Right lobe of liver (tissue), 6 donors: ENCODE measurements at regions not wholly inside any gene's neighbourhood (a gene's known extent, or its start where the extent isn't known, plus 50 kb on each side); places are given as distances from the start of the nearest gene placed in this dataset.

Source experiments
- ATAC-seq, 4 donors: fragments of 200-7000 bp; cut with Tn5 transposase; one replicate each; pipeline ENCODE4 v1.9.1; 2020; ENCODE audit warnings: mild to moderate bottlenecking in 4 of 4, moderate library complexity in 4 of 4
- DNase-seq, 3 donors: peaks; one replicate each; pipeline ENCODE4 v3.0.0-alpha.2; 2020
- H3K27ac ChIP-seq, 3 donors: fragments of 200-600 bp; one replicate each; pipeline ENCODE4 v1.8.0; 2022
- H3K27me3 ChIP-seq, 2 donors: fragments of 200-600 bp; one replicate each; pipeline ENCODE4 v1.8.0; 2022
- H3K36me3 ChIP-seq, 4 donors: fragments of 200-600 bp; sonication (generic) in 1 of 4; one replicate each; pipeline versions ENCODE4 v1.5.1 to v1.8.0; 2017 to 2022; ENCODE audit warnings: control low read depth in 1 of 4
- H3K4me1 ChIP-seq, 4 donors: fragments of 200-600 bp; sonication (generic) in 1 of 4; one replicate each; pipeline versions ENCODE4 v1.5.1 to v1.8.0; 2017 to 2022; ENCODE audit warnings: control low read depth in 1 of 4
- H3K4me3 ChIP-seq, 3 donors: fragments of 200-600 bp; one replicate each; pipeline ENCODE4 v1.8.0; 2022
- H3K9me3 ChIP-seq, 4 donors: fragments of 200-600 bp; sonication (generic) in 1 of 4; one replicate each; pipeline versions ENCODE4 v1.5.1 to v1.8.0; 2017 to 2022; ENCODE audit warnings: control low read depth in 1 of 4
- POLR2A ChIP-seq: fragments of 450-650 bp; IDR thresholded peaks from one replicate; pipeline ENCODE4 v1.6.1; 2017; ENCODE audit warnings: antibody characterized with exemption, mild to moderate bottlenecking
- WGBS: methylation state at CpG from one replicate; pipeline ENCODE4 v1.1.6; 2018; ENCODE audit warnings: low coverage, low lambda C conversion rate; ENCODE audit not compliant: insufficient coverage; ENCODE audit errors: missing lambda C conversion rate; 5-methylcytosine and 5-hydroxymethylcytosine counted together
- intact Hi-C, 2 donors: fragments of 100-400 bp; cut with DNase I; formaldehyde crosslinking; loops; one replicate each; pipeline versions ENCODE4 v1.11.2 to v1.14.1; 2022
- TF ChIP-seq, protein P1 (sequence below), 4 donors: fragments of 200-600 bp in 3 of 4; fragments of 450-650 bp in 1 of 4; IDR thresholded peaks; one replicate each; pipeline versions ENCODE4 v1.5.1 to v1.8.0; 2016 to 2022; ENCODE audit warnings: antibody characterized with exemption in 4 of 4, mild to moderate bottlenecking in 2 of 4
- donor health status: DM: no; HTN: yes; CAD: no.
- donor health status: DM: no; HTN: no; CAD: no.
- donor health status: DM: no; HTN: no; CAD: no.
- donor health status: DM: no; HTN: yes; CAD: no.
- donor health status: DM: no; HTN: yes; CAD: no.

DNA sequence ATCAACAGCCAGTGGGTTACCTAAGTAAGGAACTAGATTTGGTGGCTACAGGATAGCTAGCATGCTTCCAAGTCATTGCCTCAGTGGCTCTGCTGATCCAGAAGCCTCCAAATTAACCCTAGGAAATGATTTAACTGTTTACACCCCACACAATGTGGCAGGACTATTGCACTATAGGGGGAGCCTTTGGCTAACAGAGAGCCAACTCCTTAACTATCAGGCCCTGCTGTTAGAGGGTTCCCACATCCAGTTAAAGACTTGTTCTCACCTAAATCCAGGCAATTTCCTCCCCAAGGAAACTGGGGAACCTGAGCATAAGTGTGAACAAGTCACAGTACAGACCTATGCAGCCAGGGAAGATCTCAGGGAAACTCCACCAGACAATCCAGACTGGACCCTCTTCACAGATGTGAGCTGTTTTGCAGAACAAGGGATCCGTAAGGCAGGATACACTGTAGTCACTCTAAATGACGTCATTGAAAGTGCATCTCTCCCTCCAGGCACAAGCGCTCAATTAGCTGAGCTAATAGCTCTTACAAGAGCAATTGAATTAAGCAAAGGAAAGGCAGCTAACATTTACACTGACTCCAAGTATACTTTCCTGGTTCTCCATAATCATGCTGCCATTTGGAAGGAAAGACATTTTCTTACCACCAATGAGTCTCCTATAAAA, 185.3 kb upstream of the SPOCK3 start:
- DNase-seq (no peak), ATAC-seq (no peak)
- intact Hi-C loops = no loop called here
- no peak overlapping the region for H3K4me3 ChIP-seq
- H3K27ac ChIP-seq = no peak overlapping the region
- 44% methylated on average over 2 of the region's 3 CpGs for WGBS
- H3K4me1 ChIP-seq = no peaks in the 10 kb centered on the region
- H3K27me3 ChIP-seq = no peaks in the 10 kb centered on the region
- TF ChIP-seq, protein P1, sequence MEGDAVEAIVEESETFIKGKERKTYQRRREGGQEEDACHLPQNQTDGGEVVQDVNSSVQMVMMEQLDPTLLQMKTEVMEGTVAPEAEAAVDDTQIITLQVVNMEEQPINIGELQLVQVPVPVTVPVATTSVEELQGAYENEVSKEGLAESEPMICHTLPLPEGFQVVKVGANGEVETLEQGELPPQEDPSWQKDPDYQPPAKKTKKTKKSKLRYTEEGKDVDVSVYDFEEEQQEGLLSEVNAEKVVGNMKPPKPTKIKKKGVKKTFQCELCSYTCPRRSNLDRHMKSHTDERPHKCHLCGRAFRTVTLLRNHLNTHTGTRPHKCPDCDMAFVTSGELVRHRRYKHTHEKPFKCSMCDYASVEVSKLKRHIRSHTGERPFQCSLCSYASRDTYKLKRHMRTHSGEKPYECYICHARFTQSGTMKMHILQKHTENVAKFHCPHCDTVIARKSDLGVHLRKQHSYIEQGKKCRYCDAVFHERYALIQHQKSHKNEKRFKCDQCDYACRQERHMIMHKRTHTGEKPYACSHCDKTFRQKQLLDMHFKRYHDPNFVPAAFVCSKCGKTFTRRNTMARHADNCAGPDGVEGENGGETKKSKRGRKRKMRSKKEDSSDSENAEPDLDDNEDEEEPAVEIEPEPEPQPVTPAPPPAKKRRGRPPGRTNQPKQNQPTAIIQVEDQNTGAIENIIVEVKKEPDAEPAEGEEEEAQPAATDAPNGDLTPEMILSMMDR (IDR thresholded peaks at IDR 0.05) = no peak
- TF ChIP-seq POLR2A = no peak
- no peaks in the 10 kb centered on the region for H3K9me3 ChIP-seq
- H3K36me3 ChIP-seq = no peaks in the 10 kb centered on the region

DNA sequence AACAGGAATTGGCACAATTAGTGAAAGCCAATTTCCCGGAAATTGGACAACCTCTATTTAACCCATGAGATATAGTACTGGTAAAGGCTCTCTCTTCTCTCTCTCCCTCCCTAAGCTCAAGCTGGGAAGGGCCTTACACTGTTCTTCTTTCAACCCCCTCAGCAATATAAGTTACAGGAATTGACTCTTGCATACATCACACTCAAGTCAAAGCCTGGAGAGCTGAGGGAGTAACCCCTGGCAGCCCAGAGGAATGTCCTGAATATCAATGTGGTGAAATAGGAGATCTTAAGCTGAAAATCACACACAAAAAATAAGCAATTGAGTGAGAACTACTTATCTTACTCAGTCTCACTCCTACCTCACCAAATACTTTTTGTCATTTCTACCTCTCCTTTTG, 186.9 kb upstream of the SPOCK3 start:
- H3K36me3 ChIP-seq = no peaks in the 10 kb centered on the region
- 0% methylated on average over 1 of the region's 1 CpG for WGBS
- intact Hi-C loops = no loop called here
- no peaks in the 10 kb centered on the region for H3K27me3 ChIP-seq
- no peaks in the 10 kb centered on the region for H3K9me3 ChIP-seq
- no peaks in the 10 kb centered on the region for H3K4me1 ChIP-seq
- no peak overlapping the region for H3K4me3 ChIP-seq
- ATAC-seq (no peak), DNase-seq (no peak)
- H3K27ac ChIP-seq = no peak overlapping the region
- TF ChIP-seq, protein P1 (IDR thresholded peaks at IDR 0.05) = no peak
- no peak for TF ChIP-seq POLR2A

DNA sequence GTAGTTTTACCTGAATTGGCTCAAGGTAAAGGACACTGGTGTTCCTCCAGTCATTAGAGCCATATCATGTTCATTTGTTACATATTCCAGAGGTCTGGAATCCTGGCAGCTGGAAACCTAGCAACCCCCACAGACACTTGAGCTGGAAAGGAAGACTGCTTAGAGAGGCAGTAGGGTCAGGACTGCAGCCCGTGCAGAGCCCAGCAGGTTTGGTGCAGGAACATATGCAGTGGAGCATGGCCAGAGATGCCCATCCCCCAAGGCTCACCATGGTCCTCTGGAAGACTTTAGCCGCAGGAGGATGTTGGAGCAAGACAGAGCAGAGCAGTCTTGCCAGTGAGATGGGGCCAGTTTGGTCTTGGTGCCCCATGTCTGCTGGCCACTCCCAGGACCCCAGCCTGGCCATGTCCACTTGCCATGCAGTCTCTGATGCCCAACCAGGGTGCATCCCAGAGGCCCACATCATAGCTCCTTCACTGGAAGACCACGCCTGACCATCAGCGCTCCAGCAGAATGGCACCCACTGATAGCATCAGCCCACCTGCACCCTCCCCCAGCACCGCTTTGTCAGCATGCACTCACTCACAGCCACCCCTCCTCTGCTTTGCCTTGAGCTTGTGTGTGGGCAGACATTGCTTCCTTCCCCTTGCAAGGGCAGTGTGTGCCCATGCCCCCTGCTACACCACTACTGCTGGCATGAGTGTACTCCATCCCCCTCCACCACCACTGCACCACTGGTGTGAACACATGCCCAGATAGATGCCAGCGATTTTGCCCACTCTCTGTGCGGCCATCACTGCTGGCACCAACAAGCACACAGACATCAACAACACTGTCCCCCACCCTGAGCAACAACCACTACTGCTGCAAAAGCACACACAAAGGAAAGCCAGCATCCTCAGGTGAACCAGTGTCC, 190.3 kb upstream of the SPOCK3 start:
- Histone ChIP-seq H3K36me3 (no peaks in the 10 kb centered on the region), H3K4me1 (no peaks in the 10 kb centered on the region), H3K4me3 (no peak overlapping the region), H3K9me3 (no peaks in the 10 kb centered on the region), H3K27me3 (no peaks in the 10 kb centered on the region), H3K27ac (no peak overlapping the region)
- ATAC-seq (no peak), DNase-seq (no peak)
- intact Hi-C loops = no loop called here
- 65% methylated on average over 5 of the region's 7 CpGs for WGBS
- TF ChIP-seq, protein P1 (IDR thresholded peaks at IDR 0.05) = no peak
- TF ChIP-seq POLR2A = no peak

DNA sequence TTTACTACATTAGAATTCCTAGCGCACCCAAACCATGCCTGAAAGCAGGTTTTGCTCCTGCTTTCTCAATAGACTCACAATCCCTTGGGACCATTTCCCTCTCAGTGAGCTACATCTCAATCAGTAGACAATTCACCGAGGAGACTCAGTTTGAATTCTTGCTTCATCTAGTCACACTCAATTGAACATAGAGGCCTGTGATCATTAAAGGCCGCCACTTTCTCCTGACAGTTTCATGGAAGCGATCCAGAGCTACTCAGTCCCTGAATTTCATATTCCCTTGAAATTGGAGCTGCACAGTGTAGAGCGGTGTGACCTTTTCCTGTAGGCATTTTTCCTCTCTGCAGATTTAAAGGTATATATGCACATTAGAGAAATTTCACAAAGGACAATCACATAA, 193.9 kb upstream of the SPOCK3 start:
- Histone ChIP-seq H3K4me1 (no peaks in the 10 kb centered on the region), H3K36me3 (no peaks in the 10 kb centered on the region), H3K27ac (no peak overlapping the region), H3K9me3 (peaks cover 0 to 8% (median 0%) of the 10 kb centered on the region in 4 donors), H3K27me3 (no peaks in the 10 kb centered on the region), H3K4me3 (no peak overlapping the region)
- intact Hi-C loops = no loop called here
- ATAC-seq (no peak), DNase-seq (no peak)
- no peak for TF ChIP-seq POLR2A
- WGBS = 62% methylated on average over 5 of the region's 5 CpGs

DNA sequence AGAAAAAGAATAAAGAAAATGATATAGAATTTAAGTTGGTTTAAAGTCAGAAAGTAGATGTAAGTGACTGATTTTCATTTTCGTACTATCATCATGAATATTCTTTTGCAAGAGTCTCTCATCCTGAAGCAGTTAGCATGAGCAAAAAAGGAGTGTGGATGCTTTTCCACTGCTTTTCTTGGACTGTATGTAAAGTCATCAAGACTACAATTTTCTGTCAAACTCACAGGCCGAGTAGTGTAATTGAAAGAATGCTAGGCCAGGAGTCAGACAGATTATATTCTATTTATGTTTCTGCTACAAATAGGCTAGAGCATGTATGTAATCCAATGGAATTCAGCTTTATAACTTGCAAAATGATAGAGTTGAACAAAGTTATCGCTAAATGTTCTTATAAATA, 197.1 kb upstream of the SPOCK3 start:
- Histone ChIP-seq H3K27ac (no peak overlapping the region), H3K4me3 (no peak overlapping the region), H3K36me3 (no peaks in the 10 kb centered on the region), H3K27me3 (no peaks in the 10 kb centered on the region), H3K9me3 (peaks cover 0 to 8% (median 0%) of the 10 kb centered on the region in 4 donors), H3K4me1 (no peaks in the 10 kb centered on the region)
- intact Hi-C loops = no loop called here
- ATAC-seq (no peak), DNase-seq (no peak)
- WGBS = 68% methylated on average over 3 of the region's 3 CpGs
- no peak for TF ChIP-seq POLR2A
- TF ChIP-seq, protein P1 (IDR thresholded peaks at IDR 0.05) = no peak
